Fibroblast of skin of right quadriceps (primary cell): ENCODE measurements at regions not wholly inside any gene's neighbourhood (a gene's known extent, or its start where the extent isn't known, plus 50 kb on each side); places are given as distances from the start of the nearest gene placed in this dataset.
"Not testable (repeated sequence)": the region's sequence is repeated elsewhere in the genome, so short reads cannot be mapped to it uniquely, and the experiment has no call there.

ENCODE experiments used
- DNase-seq: peaks from one replicate; pipeline ENCODE4 v3.0.0-alpha.2; 2013

- DNase-seq: no peak
These were observed 127.7 kb upstream of the EPHA3 start for GRCh38 chr3:88979760-88980159.

- DNase-seq: no peak
These were observed 124.0 kb upstream of the EPHA3 start for GRCh38 chr3:88983458-88983857.

GRCh38 chr3:88984256-88984655, 123.2 kb upstream of the EPHA3 start:
- DNase-seq: no peak

- DNase-seq: no peak
These were observed 122.6 kb upstream of the EPHA3 start for GRCh38 chr3:88984832-88985231.

- DNase-seq: peak; percentile 44
These were observed 121.9 kb upstream of the EPHA3 start for GRCh38 chr3:88985491-88985890.

- DNase-seq: peak; percentile 79
These were observed 120.6 kb upstream of the EPHA3 start for GRCh38 chr3:88986834-88987233.

GRCh38 chr3:88987776-88988175, 119.6 kb upstream of the EPHA3 start:
- DNase-seq: peak; percentile 19

- DNase-seq: no peak
These were observed 118.5 kb upstream of the EPHA3 start for GRCh38 chr3:88988906-88989305.

- DNase-seq: peak; percentile 45
These were observed 115.9 kb upstream of the EPHA3 start for GRCh38 chr3:88991496-88991895.

GRCh38 chr3:88996691-88997090, 110.7 kb upstream of the EPHA3 start:
- DNase-seq: no peak

- DNase-seq: no peak
These were observed 110.2 kb upstream of the EPHA3 start for GRCh38 chr3:88997260-88997659.

GRCh38 chr3:89000886-89001285, 106.5 kb upstream of the EPHA3 start:
- DNase-seq: peak; percentile 36

GRCh38 chr3:89002191-89002590, 105.2 kb upstream of the EPHA3 start:
- DNase-seq: peak; percentile 68

- DNase-seq: no peak
These were observed 93.9 kb upstream of the EPHA3 start for GRCh38 chr3:89013536-89013935.

- no peak for DNase-seq
These were observed 89.9 kb upstream of the EPHA3 start for GRCh38 chr3:89017531-89017930.

GRCh38 chr3:89025185-89025584, 82.2 kb upstream of the EPHA3 start:
- DNase-seq: peak; percentile 92

- peak; percentile 77 for DNase-seq
These were observed 74.9 kb upstream of the EPHA3 start for GRCh38 chr3:89032346-89033013.

- DNase-seq: not testable (repeated sequence)
These were observed 72.7 kb upstream of the EPHA3 start for GRCh38 chr3:89034723-89035122.

GRCh38 chr3:89038869-89039268, 68.6 kb upstream of the EPHA3 start:
- peak; percentile 20 for DNase-seq

GRCh38 chr3:89042236-89042835, 65.1 kb upstream of the EPHA3 start:
- DNase-seq: peak; percentile 70

- DNase-seq: no peak
These were observed 64.0 kb upstream of the EPHA3 start for GRCh38 chr3:89043406-89043932.

GRCh38 chr3:89046661-89047060, 60.8 kb upstream of the EPHA3 start:
- DNase-seq: no peak

- DNase-seq: peak; percentile 12
These were observed 58.3 kb upstream of the EPHA3 start for GRCh38 chr3:89049119-89049518.

GRCh38 chr3:89052386-89052785, 55.0 kb upstream of the EPHA3 start:
- no peak for DNase-seq

GRCh38 chr3:89057398-89057797, 50.0 kb upstream of the EPHA3 start:
- DNase-seq: no peak
